Suppressor macrophage treated with lipopolysaccharide for 4 hours (primary cell): ENCODE measurements at regions not wholly inside any gene's neighbourhood (a gene's known extent, or its start where the extent isn't known, plus 50 kb on each side); places are given as distances from the start of the nearest gene placed in this dataset.
A peak's percentile ranks its signal among the peaks of the same experiment; 100 is the strongest.
"Not testable (repeated sequence)": the region's sequence is repeated elsewhere in the genome, so short reads cannot be mapped to it uniquely, and the experiment has no call there.

Experiments
- DNase-seq: peaks from one replicate; pipeline ENCODE4 v3.0.0-alpha.2; 2020

- DNase-seq, result no peak
These were observed 992.7 kb upstream of the HS3ST1 start for GRCh38 chr4:12421364-12421763.

GRCh38 chr4:12416755-12417154 lies 988.1 kb upstream of the HS3ST1 start:
- no peak for DNase-seq

- DNase-seq, result no peak
These were observed 985.6 kb upstream of the HS3ST1 start for GRCh38 chr4:12414181-12414812.

- no peak for DNase-seq
These were observed 982.4 kb upstream of the HS3ST1 start for GRCh38 chr4:12411072-12411471.

GRCh38 chr4:12409507-12410190 lies 981.0 kb upstream of the HS3ST1 start:
- DNase-seq, result peak; percentile 1

- no peak for DNase-seq
These were observed 979.7 kb upstream of the HS3ST1 start for GRCh38 chr4:12408364-12408763.

- no peak for DNase-seq
These were observed 974.5 kb upstream of the HS3ST1 start for GRCh38 chr4:12403175-12403574.

GRCh38 chr4:12399781-12400180 lies 971.1 kb upstream of the HS3ST1 start:
- DNase-seq, result peak; percentile 1

GRCh38 chr4:12393631-12394262 lies 965.1 kb upstream of the HS3ST1 start:
- no peak for DNase-seq

GRCh38 chr4:12389604-12390003 lies 960.9 kb upstream of the HS3ST1 start:
- DNase-seq, result no peak

GRCh38 chr4:12382567-12382966 lies 953.9 kb upstream of the HS3ST1 start:
- DNase-seq, result no peak

- no peak for DNase-seq
These were observed 950.5 kb upstream of the HS3ST1 start for GRCh38 chr4:12379191-12379590.

- no peak for DNase-seq
These were observed 947.1 kb upstream of the HS3ST1 start for GRCh38 chr4:12375805-12376204.

GRCh38 chr4:12365869-12366268 lies 937.2 kb upstream of the HS3ST1 start:
- not testable (repeated sequence) for DNase-seq

- DNase-seq, result no peak
These were observed 931.7 kb upstream of the HS3ST1 start for GRCh38 chr4:12360391-12360790.

- DNase-seq, result no peak
These were observed 930.7 kb upstream of the HS3ST1 start for GRCh38 chr4:12359420-12359819.

GRCh38 chr4:12333083-12333482 lies 904.4 kb upstream of the HS3ST1 start:
- not testable (repeated sequence) for DNase-seq

GRCh38 chr4:12324965-12325364 lies 896.3 kb upstream of the HS3ST1 start:
- no peak for DNase-seq

GRCh38 chr4:12319765-12320164 lies 891.1 kb upstream of the HS3ST1 start:
- no peak for DNase-seq

- DNase-seq, result no peak
These were observed 876.2 kb upstream of the HS3ST1 start for GRCh38 chr4:12304905-12305304.

GRCh38 chr4:12296366-12296765 lies 867.7 kb upstream of the HS3ST1 start:
- DNase-seq, result no peak

GRCh38 chr4:12293906-12294525 lies 865.3 kb upstream of the HS3ST1 start:
- no peak for DNase-seq

- DNase-seq, result no peak
These were observed 857.7 kb upstream of the HS3ST1 start for GRCh38 chr4:12286351-12286750.

GRCh38 chr4:12270546-12270945 lies 841.9 kb upstream of the HS3ST1 start:
- no peak for DNase-seq
